ENCODE measurements at regions not wholly inside any gene's neighbourhood (a gene's known extent, or its start where the extent isn't known, plus 50 kb on each side); places are given as distances from the start of the nearest gene placed in this dataset.

DNA sequence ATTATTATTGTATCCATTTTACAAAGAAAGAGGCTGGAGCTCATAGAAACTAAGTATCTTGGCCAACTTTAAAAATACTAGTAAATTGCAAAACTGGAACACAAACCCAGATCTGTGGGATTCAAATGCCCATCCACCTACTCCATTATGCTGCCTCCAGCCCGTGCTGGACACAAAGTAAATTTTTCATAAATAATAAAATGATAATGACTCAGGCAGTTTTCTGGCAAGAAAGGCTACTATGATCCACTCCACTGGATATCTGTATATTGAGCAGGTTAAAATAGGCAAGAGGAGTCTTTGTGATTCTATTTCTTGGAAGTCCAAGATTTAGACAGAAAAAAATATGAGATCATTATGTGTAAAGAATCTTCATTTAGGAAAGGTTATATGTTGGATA, 138.3 kb upstream of the DUSP10 start:
- Histone ChIP-seq H2BK12ac (ENCODE audit: low read length) (no peak overlapping the region), H4K91ac (ENCODE audit: low read depth, low read length) (no peak overlapping the region), H3K79me2 (ENCODE audit: control insufficient read depth, insufficient read depth, low read length, poor library complexity) (no peaks in the 10 kb centered on the region), H4K12ac (ENCODE audit: low read depth, low read length) (no peak overlapping the region), H3K36me3 (ENCODE audit: control insufficient read depth in 1 of 2, insufficient read depth in 2 of 2, low read length in 2 of 2) (no peaks in the 10 kb centered on the region), H3K4me1 (ENCODE audit: control insufficient read depth in 1 of 2, insufficient read depth in 2 of 2, low read length in 2 of 2) (peaks cover 0 to 4% of the 10 kb centered on the region in 2 experiments), H2AK5ac (ENCODE audit: low read length) (no peak overlapping the region), H3K14ac (ENCODE audit: low read length) (no peak overlapping the region), H3K4ac (ENCODE audit: low read depth, low read length) (no peak overlapping the region), H2BK5ac (ENCODE audit: low read depth, low read length, poor library complexity) (no peak overlapping the region), H3K27me3 (ENCODE audit: insufficient read depth, low read length) (no peaks in the 10 kb centered on the region), H3K4me3 (ENCODE audit: low read depth, low read length) (no peak overlapping the region), H3K23ac (ENCODE audit: low read length) (no peak overlapping the region), H3K9ac (ENCODE audit: low read length) (no peak overlapping the region), H3K9me3 (ENCODE audit: insufficient read depth, low read depth, low read length) (no peaks in the 10 kb centered on the region), H3K4me2 (ENCODE audit: low read length) (no peak overlapping the region), H4K8ac (ENCODE audit: low read depth, low read length) (no peak overlapping the region), H3K18ac (ENCODE audit: low read length) (no peak overlapping the region), H3K79me1 (ENCODE audit: low read length) (no peaks in the 10 kb centered on the region), H3K27ac (ENCODE audit: low read depth, low read length) (no peak overlapping the region), H2BK120ac (ENCODE audit: insufficient read depth, low read length, poor library complexity) (no peak overlapping the region), H2AFZ (ENCODE audit: insufficient read depth, low read length, poor library complexity) (no peak overlapping the region)
- WGBS (ENCODE audit: extremely low coverage, insufficient coverage, insufficient read length): no CpG with 5 or more reads among the region's 1 CpG
- no peak for DNase-seq

DNA sequence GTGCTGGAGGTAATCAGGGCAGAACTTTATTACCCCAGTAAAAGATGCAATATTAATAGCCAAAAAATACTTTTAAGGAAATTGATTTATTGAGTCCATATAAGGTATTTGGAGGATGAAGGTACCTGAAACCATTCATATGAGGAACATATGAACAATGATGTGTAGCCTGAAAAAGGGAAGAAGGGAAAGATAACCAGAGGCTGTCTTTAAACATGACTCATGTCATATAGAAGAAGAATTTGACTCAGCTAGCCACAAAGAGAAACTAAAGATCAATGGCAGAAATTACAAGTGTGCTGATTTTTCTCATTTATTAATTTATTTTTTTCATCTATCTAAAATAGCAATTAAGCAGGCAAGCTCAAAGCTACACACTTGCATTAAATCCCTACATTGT, 136.2 kb upstream of the DUSP10 start:
- no peak overlapping the region for H3K4me3 ChIP-seq (ENCODE audit: low read depth, low read length)
- no peak overlapping the region for H4K91ac ChIP-seq (ENCODE audit: low read depth, low read length)
- H3K36me3 ChIP-seq (ENCODE audit: control insufficient read depth in 1 of 2, insufficient read depth in 2 of 2, low read length in 2 of 2): no peaks in the 10 kb centered on the region
- no peak overlapping the region for H3K4ac ChIP-seq (ENCODE audit: low read depth, low read length)
- no peak for DNase-seq
- H3K14ac ChIP-seq (ENCODE audit: low read length): no peak overlapping the region
- no peak overlapping the region for H4K12ac ChIP-seq (ENCODE audit: low read depth, low read length)
- H2BK120ac ChIP-seq (ENCODE audit: insufficient read depth, low read length, poor library complexity): no peak overlapping the region
- no peak overlapping the region for H3K9ac ChIP-seq (ENCODE audit: low read length)
- no peak overlapping the region for H3K4me2 ChIP-seq (ENCODE audit: low read length)
- no peak overlapping the region for H3K18ac ChIP-seq (ENCODE audit: low read length)
- no peak overlapping the region for H2AK5ac ChIP-seq (ENCODE audit: low read length)
- no peaks in the 10 kb centered on the region for H3K79me2 ChIP-seq (ENCODE audit: control insufficient read depth, insufficient read depth, low read length, poor library complexity)
- no peak overlapping the region for H2BK5ac ChIP-seq (ENCODE audit: low read depth, low read length, poor library complexity)
- H3K23ac ChIP-seq (ENCODE audit: low read length): no peak overlapping the region
- H4K8ac ChIP-seq (ENCODE audit: low read depth, low read length): no peak overlapping the region
- no peak overlapping the region for H3K27ac ChIP-seq (ENCODE audit: low read depth, low read length)
- peaks cover 0 to 4% of the 10 kb centered on the region in 2 experiments for H3K4me1 ChIP-seq (ENCODE audit: control insufficient read depth in 1 of 2, insufficient read depth in 2 of 2, low read length in 2 of 2)
- no peaks in the 10 kb centered on the region for H3K27me3 ChIP-seq (ENCODE audit: insufficient read depth, low read length)
- no peaks in the 10 kb centered on the region for H3K79me1 ChIP-seq (ENCODE audit: low read length)
- H3K9me3 ChIP-seq (ENCODE audit: insufficient read depth, low read depth, low read length): no peaks in the 10 kb centered on the region
- no peak overlapping the region for H2AFZ ChIP-seq (ENCODE audit: insufficient read depth, low read length, poor library complexity)
- no peak overlapping the region for H2BK12ac ChIP-seq (ENCODE audit: low read length)

DNA sequence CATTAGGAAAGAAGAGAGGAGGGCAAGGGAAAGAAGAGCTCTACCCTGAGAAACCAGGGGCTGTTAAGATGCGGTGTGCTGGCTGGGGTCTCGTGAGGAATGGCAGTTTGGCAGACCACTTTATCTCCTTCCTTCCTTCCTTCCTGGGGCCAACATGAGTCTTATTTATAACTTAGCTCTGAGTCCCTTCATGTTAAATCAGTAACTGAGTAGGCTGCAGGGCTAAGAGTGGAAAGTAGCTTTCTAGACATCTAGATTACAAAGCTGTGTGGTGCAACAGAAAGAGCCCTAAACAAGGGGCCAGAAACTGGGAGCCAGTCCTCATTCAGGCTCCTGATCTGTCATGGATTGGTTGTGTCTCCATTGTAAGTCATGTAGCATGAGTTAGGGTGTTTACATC, 135.4 kb upstream of the DUSP10 start:
- H3K4me3 ChIP-seq (ENCODE audit: low read depth, low read length): no peak overlapping the region
- H3K4me2 ChIP-seq (ENCODE audit: low read length): no peak overlapping the region
- no peak for DNase-seq
- no peaks in the 10 kb centered on the region for H3K36me3 ChIP-seq (ENCODE audit: control insufficient read depth in 1 of 2, insufficient read depth in 2 of 2, low read length in 2 of 2)
- H2BK12ac ChIP-seq (ENCODE audit: low read length): no peak overlapping the region
- no peak overlapping the region for H2AK5ac ChIP-seq (ENCODE audit: low read length)
- no peaks in the 10 kb centered on the region for H3K27me3 ChIP-seq (ENCODE audit: insufficient read depth, low read length)
- WGBS (ENCODE audit: extremely low coverage, insufficient coverage, insufficient read length): no CpG with 5 or more reads among the region's 2 CpGs
- no peak overlapping the region for H3K23ac ChIP-seq (ENCODE audit: low read length)
- H4K91ac ChIP-seq (ENCODE audit: low read depth, low read length): no peak overlapping the region
- no peak overlapping the region for H4K12ac ChIP-seq (ENCODE audit: low read depth, low read length)
- no peak overlapping the region for H4K8ac ChIP-seq (ENCODE audit: low read depth, low read length)
- H2BK5ac ChIP-seq (ENCODE audit: low read depth, low read length, poor library complexity): no peak overlapping the region
- no peak overlapping the region for H2BK120ac ChIP-seq (ENCODE audit: insufficient read depth, low read length, poor library complexity)
- peaks cover 0 to 4% of the 10 kb centered on the region in 2 experiments for H3K4me1 ChIP-seq (ENCODE audit: control insufficient read depth in 1 of 2, insufficient read depth in 2 of 2, low read length in 2 of 2)
- no peak overlapping the region for H2AFZ ChIP-seq (ENCODE audit: insufficient read depth, low read length, poor library complexity)
- H3K18ac ChIP-seq (ENCODE audit: low read length): no peak overlapping the region
- no peaks in the 10 kb centered on the region for H3K9me3 ChIP-seq (ENCODE audit: insufficient read depth, low read depth, low read length)
- H3K27ac ChIP-seq (ENCODE audit: low read depth, low read length): no peak overlapping the region
- H3K79me2 ChIP-seq (ENCODE audit: control insufficient read depth, insufficient read depth, low read length, poor library complexity): no peaks in the 10 kb centered on the region
- H3K4ac ChIP-seq (ENCODE audit: low read depth, low read length): no peak overlapping the region
- H3K9ac ChIP-seq (ENCODE audit: low read length): no peak overlapping the region
- H3K14ac ChIP-seq (ENCODE audit: low read length): no peak overlapping the region
- H3K79me1 ChIP-seq (ENCODE audit: low read length): no peaks in the 10 kb centered on the region

DNA sequence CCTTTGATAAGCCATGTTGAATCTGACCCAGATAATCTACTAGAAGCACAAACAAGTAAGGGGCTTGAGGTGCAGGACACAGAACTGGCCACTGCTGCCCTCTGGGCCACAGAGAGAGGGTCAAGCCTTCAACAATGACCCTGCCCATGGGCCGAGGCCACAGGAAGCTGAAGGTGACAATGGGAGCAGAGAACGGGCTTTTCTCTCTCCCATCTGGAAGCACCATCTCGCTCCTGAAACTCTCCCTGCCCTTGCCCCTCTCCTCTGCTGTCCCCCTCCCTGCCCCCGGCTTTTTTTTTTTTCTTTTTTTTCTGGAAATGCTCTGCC, 133.1 kb upstream of the DUSP10 start:
- H2AFZ ChIP-seq (ENCODE audit: insufficient read depth, low read length, poor library complexity): no peak overlapping the region
- H3K27me3 ChIP-seq (ENCODE audit: insufficient read depth, low read length): no peaks in the 10 kb centered on the region
- no peak overlapping the region for H2BK5ac ChIP-seq (ENCODE audit: low read depth, low read length, poor library complexity)
- no peak overlapping the region for H4K91ac ChIP-seq (ENCODE audit: low read depth, low read length)
- no peaks in the 10 kb centered on the region for H3K9me3 ChIP-seq (ENCODE audit: insufficient read depth, low read depth, low read length)
- no peaks in the 10 kb centered on the region for H3K79me1 ChIP-seq (ENCODE audit: low read length)
- no peak overlapping the region for H3K4me3 ChIP-seq (ENCODE audit: low read depth, low read length)
- H4K12ac ChIP-seq (ENCODE audit: low read depth, low read length): no peak overlapping the region
- H3K18ac ChIP-seq (ENCODE audit: low read length): no peak overlapping the region
- H3K4ac ChIP-seq (ENCODE audit: low read depth, low read length): no peak overlapping the region
- H3K4me2 ChIP-seq (ENCODE audit: low read length): no peak overlapping the region
- no peak overlapping the region for H4K8ac ChIP-seq (ENCODE audit: low read depth, low read length)
- H2BK120ac ChIP-seq (ENCODE audit: insufficient read depth, low read length, poor library complexity): no peak overlapping the region
- peaks cover 0 to 4% of the 10 kb centered on the region in 2 experiments for H3K4me1 ChIP-seq (ENCODE audit: control insufficient read depth in 1 of 2, insufficient read depth in 2 of 2, low read length in 2 of 2)
- H3K23ac ChIP-seq (ENCODE audit: low read length): no peak overlapping the region
- H2AK5ac ChIP-seq (ENCODE audit: low read length): no peak overlapping the region
- WGBS (ENCODE audit: extremely low coverage, insufficient coverage, insufficient read length): no CpG with 5 or more reads among the region's 4 CpGs
- no peak for DNase-seq
- H3K14ac ChIP-seq (ENCODE audit: low read length): no peak overlapping the region
- H3K36me3 ChIP-seq (ENCODE audit: control insufficient read depth in 1 of 2, insufficient read depth in 2 of 2, low read length in 2 of 2): no peaks in the 10 kb centered on the region
- H3K9ac ChIP-seq (ENCODE audit: low read length): no peak overlapping the region
- no peak overlapping the region for H3K27ac ChIP-seq (ENCODE audit: low read depth, low read length)
- H2BK12ac ChIP-seq (ENCODE audit: low read length): no peak overlapping the region
- H3K79me2 ChIP-seq (ENCODE audit: control insufficient read depth, insufficient read depth, low read length, poor library complexity): no peaks in the 10 kb centered on the region
